Naive thymus-derived CD4-positive, alpha-beta T cell (primary cell): ENCODE measurements at regions not wholly inside any gene's neighbourhood (a gene's known extent, or its start where the extent isn't known, plus 50 kb on each side); places are given as distances from the start of the nearest gene placed in this dataset.

Experiments
- ATAC-seq: fragments of 150-1000 bp; cut with Tn5 transposase; 2 replicates; pipeline ENCODE4 v1.10.0; 2021; ENCODE audit warnings: mild to moderate bottlenecking, moderate library complexity
- CTCF ChIA-PET: fragments of 350-600 bp; sonication (Branson Sonifier 250); formaldehyde crosslinking; loops from one replicate; lab custom pipeline; 2021; ENCODE audit warnings: antibody characterized with exemption; lab: Charles Lee
- POLR2A ChIA-PET: fragments of 350-600 bp; sonication (Branson Sonifier 250); formaldehyde crosslinking; loops from one replicate; lab custom pipeline; 2021; ENCODE audit warnings: antibody characterized with exemption, inconsistent platforms; lab: Charles Lee
- DNase-seq, 9 donors: peaks; one replicate each; pipeline versions ENCODE4 v3.0.0 to v3.0.0-alpha.2; 2020 to 2022; ENCODE audit warnings: mixed read lengths in 1 of 9
- H3K27ac ChIP-seq: one replicate; pipeline ENCODE4 v1.7.0; 2013; ENCODE audit warnings: mild to moderate bottlenecking, low read depth, low read length, moderate library complexity
- H3K27me3 ChIP-seq, 2 donors: one replicate each; pipeline ENCODE4 v1.7.0; 2013; ENCODE audit warnings: low read length in 2 of 2, mild to moderate bottlenecking in 2 of 2, moderate library complexity in 2 of 2; ENCODE audit not compliant: control insufficient read depth in 2 of 2, insufficient read depth in 2 of 2
- H3K36me3 ChIP-seq, 3 experiments: 1 replicate in 2 of 3; 2 replicates in 1 of 3; pipeline ENCODE4 v1.7.0; 2013; ENCODE audit warnings: low read length in 3 of 3, mild to moderate bottlenecking in 3 of 3, moderate library complexity in 1 of 3; ENCODE audit not compliant: insufficient read depth in 3 of 3, control insufficient read depth in 2 of 3
- H3K4me1 ChIP-seq, 2 donors: one replicate each; pipeline ENCODE4 v1.7.0; 2013; ENCODE audit warnings: low read length in 2 of 2, mild to moderate bottlenecking in 2 of 2, moderate library complexity in 1 of 2; ENCODE audit not compliant: control insufficient read depth in 2 of 2, insufficient read depth in 2 of 2
- H3K4me3 ChIP-seq: 2 replicates; pipeline ENCODE4 v1.7.0; 2013; ENCODE audit warnings: mild to moderate bottlenecking, low read length
- H3K9me3 ChIP-seq, 3 experiments: 1 replicate in 2 of 3; 2 replicates in 1 of 3; pipeline ENCODE4 v1.7.0; 2013; ENCODE audit warnings: low read length in 3 of 3; ENCODE audit not compliant: control insufficient read depth in 2 of 3
- H3K27ac Mint-ChIP-seq, 9 donors: one replicate each; pipeline ENCODE4 v1.8.0; 2020 to 2022; ENCODE audit warnings: mixed read lengths in 9 of 9, mild to moderate bottlenecking in 8 of 9, moderate library complexity in 5 of 9, inconsistent platforms in 2 of 9
- H3K27me3 Mint-ChIP-seq, 5 donors: one replicate each; pipeline ENCODE4 v1.8.0; 2021 to 2022; ENCODE audit warnings: mixed read lengths in 5 of 5, mild to moderate bottlenecking in 1 of 5
- H3K36me3 Mint-ChIP-seq, 5 donors: one replicate each; pipeline ENCODE4 v1.8.0; 2020 to 2022; ENCODE audit warnings: mixed read lengths in 5 of 5, mild to moderate bottlenecking in 3 of 5, inconsistent platforms in 1 of 5
- H3K4me1 Mint-ChIP-seq, 7 donors: one replicate each; pipeline ENCODE4 v1.8.0; 2020 to 2022; ENCODE audit warnings: mixed read lengths in 7 of 7, mild to moderate bottlenecking in 3 of 7, inconsistent platforms in 1 of 7
- H3K4me3 Mint-ChIP-seq, 10 donors: one replicate each; pipeline ENCODE4 v1.8.0; 2020 to 2022; ENCODE audit warnings: mild to moderate bottlenecking in 10 of 10, mixed read lengths in 10 of 10, moderate library complexity in 6 of 10, inconsistent platforms in 2 of 10
- H3K9me3 Mint-ChIP-seq, 11 donors: one replicate each; pipeline ENCODE4 v1.8.0; 2020 to 2022; ENCODE audit warnings: mixed read lengths in 11 of 11, mild to moderate bottlenecking in 4 of 11, inconsistent platforms in 1 of 11, moderate library complexity in 1 of 11
- intact Hi-C, 2 donors: fragments of 100-400 bp; cut with micrococcal nuclease; formaldehyde crosslinking; loops; one replicate each; pipeline ENCODE4 v1.15.1; 2023

DNA sequence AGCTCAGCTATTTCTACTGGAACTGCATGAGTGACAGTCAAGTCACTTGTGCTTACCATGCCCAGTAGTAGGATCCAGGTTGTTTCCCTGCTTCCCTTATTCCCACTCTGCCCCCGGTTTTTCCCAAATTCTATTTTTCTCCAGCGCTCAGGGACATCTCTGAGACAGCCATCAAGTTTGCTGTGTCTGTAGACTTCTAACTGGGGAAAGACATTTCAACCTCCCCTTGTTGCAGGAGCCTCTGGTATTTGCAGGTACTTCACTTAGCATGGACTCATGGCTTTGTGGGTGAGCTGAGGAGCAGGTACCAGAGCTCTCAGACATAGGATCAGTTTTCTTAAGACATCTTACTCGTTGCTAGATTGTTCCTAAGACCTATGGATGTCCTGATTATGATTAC lies 801.6 kb upstream of the RBFOX1 start:
- Mint-ChIP-seq H3K36me3 (no peaks in the 10 kb centered on the region), H3K9me3 (peaks cover 0 to 16% (median 5%) of the 10 kb centered on the region in 11 donors), H3K27ac (no peak overlapping the region), H3K27me3 (peaks cover 0 to 5% (median 0%) of the 10 kb centered on the region in 5 donors), H3K4me3 (no peak overlapping the region), H3K4me1 (no peaks in the 10 kb centered on the region)
- no peaks in the 10 kb centered on the region for H3K9me3 ChIP-seq
- no peaks in the 10 kb centered on the region for H3K4me1 ChIP-seq
- no peaks in the 10 kb centered on the region for H3K36me3 ChIP-seq
- H3K4me3 ChIP-seq = no peak overlapping the region
- DNase-seq (no peak), ATAC-seq (no peak)
- POLR2A ChIA-PET = no interaction called here
- no peaks in the 10 kb centered on the region for H3K27me3 ChIP-seq
- H3K27ac ChIP-seq = no peak overlapping the region
- intact Hi-C loops = no loop called here
- CTCF ChIA-PET = no interaction called here

- DNase-seq (no peak), ATAC-seq (no peak)
- Histone ChIP-seq H3K4me1 (no peaks in the 10 kb centered on the region), H3K4me3 (no peak overlapping the region), H3K27ac (no peak overlapping the region), H3K36me3 (no peaks in the 10 kb centered on the region), H3K27me3 (no peaks in the 10 kb centered on the region), H3K9me3 (no peaks in the 10 kb centered on the region)
- POLR2A ChIA-PET = no interaction called here
- Mint-ChIP-seq H3K4me3 (no peak overlapping the region), H3K36me3 (no peaks in the 10 kb centered on the region), H3K27me3 (peaks cover 0 to 5% (median 0%) of the 10 kb centered on the region in 5 donors), H3K27ac (no peak overlapping the region), H3K9me3 (peaks cover 0 to 19% (median 10%) of the 10 kb centered on the region in 11 donors), H3K4me1 (no peaks in the 10 kb centered on the region)
- intact Hi-C loops = no loop called here
- CTCF ChIA-PET = no interaction called here
Measured at GRCh38 chr16:6528217-6528616, 804.4 kb upstream of the RBFOX1 start.

GRCh38 chr16:6527646-6528045 lies 805.0 kb upstream of the RBFOX1 start:
- H3K36me3 ChIP-seq = no peaks in the 10 kb centered on the region
- H3K9me3 Mint-ChIP-seq = peaks cover 1 to 16% (median 11%) of the 10 kb centered on the region in 11 donors
- no peaks in the 10 kb centered on the region for H3K4me1 ChIP-seq
- intact Hi-C loops = no loop called here
- no peak overlapping the region for H3K27ac Mint-ChIP-seq
- no peaks in the 10 kb centered on the region for H3K27me3 ChIP-seq
- no peaks in the 10 kb centered on the region for H3K9me3 ChIP-seq
- ATAC-seq (no peak), DNase-seq (no peak)
- H3K4me1 Mint-ChIP-seq = no peaks in the 10 kb centered on the region
- peaks cover 0 to 5% (median 0%) of the 10 kb centered on the region in 5 donors for H3K27me3 Mint-ChIP-seq
- no peaks in the 10 kb centered on the region for H3K36me3 Mint-ChIP-seq
- H3K27ac ChIP-seq = no peak overlapping the region
- H3K4me3 Mint-ChIP-seq = no peak overlapping the region
- ChIA-PET CTCF (no interaction called here), POLR2A (no interaction called here)
- H3K4me3 ChIP-seq = no peak overlapping the region

GRCh38 chr16:6524501-6524900 lies 808.1 kb upstream of the RBFOX1 start:
- ATAC-seq = no peak
- no peaks in the 10 kb centered on the region for H3K9me3 ChIP-seq
- Mint-ChIP-seq H3K4me1 (no peaks in the 10 kb centered on the region), H3K27me3 (peaks cover 0 to 5% (median 0%) of the 10 kb centered on the region in 5 donors), H3K27ac (no peak overlapping the region), H3K9me3 (peaks cover 2 to 18% (median 9%) of the 10 kb centered on the region in 11 donors), H3K36me3 (no peaks in the 10 kb centered on the region), H3K4me3 (no peak overlapping the region)
- DNase-seq = no peak
- H3K36me3 ChIP-seq = no peaks in the 10 kb centered on the region
- POLR2A ChIA-PET = no interaction called here
- H3K4me1 ChIP-seq = no peaks in the 10 kb centered on the region
- CTCF ChIA-PET = no interaction called here
- no peak overlapping the region for H3K4me3 ChIP-seq
- intact Hi-C loops = no loop called here
- no peaks in the 10 kb centered on the region for H3K27me3 ChIP-seq
- H3K27ac ChIP-seq = no peak overlapping the region

- ATAC-seq (no peak), DNase-seq (no peak)
- POLR2A ChIA-PET = no interaction called here
- intact Hi-C loops = no loop called here
- Histone ChIP-seq H3K9me3 (no peaks in the 10 kb centered on the region), H3K27ac (no peak overlapping the region), H3K27me3 (no peaks in the 10 kb centered on the region), H3K4me3 (no peak overlapping the region), H3K36me3 (no peaks in the 10 kb centered on the region), H3K4me1 (no peaks in the 10 kb centered on the region)
- H3K36me3 Mint-ChIP-seq = no peaks in the 10 kb centered on the region
- peaks cover 0 to 13% (median 7%) of the 10 kb centered on the region in 11 donors for H3K9me3 Mint-ChIP-seq
- CTCF ChIA-PET = no interaction called here
- no peaks in the 10 kb centered on the region for H3K27me3 Mint-ChIP-seq
- H3K4me1 Mint-ChIP-seq = no peaks in the 10 kb centered on the region
- no peak overlapping the region for H3K4me3 Mint-ChIP-seq
- H3K27ac Mint-ChIP-seq = no peak overlapping the region
Measured at GRCh38 chr16:6517020-6517720, 815.5 kb upstream of the RBFOX1 start.

GRCh38 chr16:6512512-6512911 lies 820.1 kb upstream of the RBFOX1 start:
- no peak for ATAC-seq
- Mint-ChIP-seq H3K9me3 (peaks cover 5 to 18% (median 11%) of the 10 kb centered on the region in 11 donors), H3K27me3 (no peaks in the 10 kb centered on the region), H3K4me1 (no peaks in the 10 kb centered on the region), H3K36me3 (no peaks in the 10 kb centered on the region), H3K27ac (no peak overlapping the region), H3K4me3 (no peak overlapping the region)
- Histone ChIP-seq H3K27me3 (no peaks in the 10 kb centered on the region), H3K36me3 (no peaks in the 10 kb centered on the region), H3K4me1 (no peaks in the 10 kb centered on the region), H3K9me3 (no peaks in the 10 kb centered on the region), H3K4me3 (no peak overlapping the region), H3K27ac (no peak overlapping the region)
- ChIA-PET POLR2A (no interaction called here), CTCF (no interaction called here)
- intact Hi-C loops = no loop called here
- DNase-seq = no peak

- no peak overlapping the region for H3K27ac ChIP-seq
- Mint-ChIP-seq H3K36me3 (no peaks in the 10 kb centered on the region), H3K4me1 (no peaks in the 10 kb centered on the region), H3K27me3 (peaks cover 0 to 7% (median 4%) of the 10 kb centered on the region in 5 donors), H3K27ac (no peak overlapping the region), H3K4me3 (no peak overlapping the region), H3K9me3 (peaks cover 9 to 32% (median 16%) of the 10 kb centered on the region in 11 donors)
- ATAC-seq = no peak
- H3K36me3 ChIP-seq = no peaks in the 10 kb centered on the region
- no peaks in the 10 kb centered on the region for H3K9me3 ChIP-seq
- no peaks in the 10 kb centered on the region for H3K4me1 ChIP-seq
- CTCF ChIA-PET = no interaction called here
- no peaks in the 10 kb centered on the region for H3K27me3 ChIP-seq
- intact Hi-C loops = no loop called here
- DNase-seq = no peak
- H3K4me3 ChIP-seq = no peak overlapping the region
- POLR2A ChIA-PET = no interaction called here
Measured at GRCh38 chr16:6510261-6510660, 822.4 kb upstream of the RBFOX1 start.
